HEK293T (cell line): ENCODE measurements at regions not wholly inside any gene's neighbourhood (a gene's known extent, or its start where the extent isn't known, plus 50 kb on each side); places are given as distances from the start of the nearest gene placed in this dataset.

ENCODE experiments used
- FOXK2 ChIP-seq: fragments of 450-650 bp; IDR thresholded peaks from 2 replicates; pipeline ENCODE4 v1.6.1; 2016; ENCODE audit warnings: mild to moderate bottlenecking
- PKNOX1 ChIP-seq: fragments of 450-650 bp; IDR thresholded peaks from 2 replicates; pipeline ENCODE4 v1.6.1; 2016
- SP1 ChIP-seq: fragments of 450-650 bp; IDR thresholded peaks from 2 replicates; pipeline ENCODE4 v1.6.1; 2017

GRCh38 chr1:57474137-57474750 is 50.4 kb upstream of the DAB1 start:
- TF ChIP-seq SP1 (no peak), FOXK2 (no peak), PKNOX1 (no peak)
